IMR-90 (cell line): ENCODE measurements at regions not wholly inside any gene's neighbourhood (a gene's known extent, or its start where the extent isn't known, plus 50 kb on each side); places are given as distances from the start of the nearest gene placed in this dataset.

ENCODE experiments used
- ATAC-seq: fragments of 200-7000 bp; cut with Tn5 transposase; 2 replicates; pipeline ENCODE4 v1.9.1; 2020; ENCODE audit warnings: low read depth, mild to moderate bottlenecking, moderate library complexity
- BruUV-seq: library from RNA; stranded (reverse); fragments of 400-500 nt; replicated peaks from 2 replicates; lab custom pipeline; 2021; lab: Mats Ljungman, UMichigan
- CTCF ChIA-PET: fragments of 300-600 bp; formaldehyde crosslinking; extraction: SDS; loops from one replicate; lab custom pipeline; 2021; ENCODE audit warnings: antibody characterized with exemption; lab: Yijun Ruan, JAX
- POLR2A ChIA-PET: fragments of 300-600 bp; sonication (Branson Sonifier 250); formaldehyde crosslinking; loops from one replicate; lab custom pipeline; 2022; ENCODE audit warnings: antibody characterized with exemption; ENCODE audit not compliant: unreplicated experiment; lab: Charles Lee
- DNase-seq: peaks from one replicate; pipeline ENCODE4 v3.0.0; 2013
- H2AFZ ChIP-seq: replicated peaks from 2 replicates; pipeline ENCODE3; 2013; ENCODE audit warnings: low read length, mild to moderate bottlenecking; ENCODE audit not compliant: poor library complexity
- H2AK5ac ChIP-seq: 2 replicates; pipeline ENCODE4 v1.6.1; 2013; ENCODE audit warnings: low read depth, low read length, inconsistent platforms
- H2AK9ac ChIP-seq: replicated peaks from 2 replicates; pipeline ENCODE3; 2013; ENCODE audit warnings: mild to moderate bottlenecking, low read depth, low read length, moderate library complexity; ENCODE audit not compliant: poor library complexity
- H2BK120ac ChIP-seq: 2 replicates; pipeline ENCODE4 v1.6.1; 2013; ENCODE audit warnings: low read depth, low read length, inconsistent platforms
- H2BK15ac ChIP-seq: 3 replicates; pipeline ENCODE4 v1.6.1; 2013; ENCODE audit warnings: low read depth, low read length, inconsistent platforms
- H2BK20ac ChIP-seq: 2 replicates; pipeline ENCODE4 v1.6.1; 2013; ENCODE audit warnings: low read depth, mild to moderate bottlenecking, inconsistent platforms, low read length, moderate library complexity
- H2BK5ac ChIP-seq: 2 replicates; pipeline ENCODE4 v1.6.1; 2013; ENCODE audit warnings: mild to moderate bottlenecking, low read depth, low read length, inconsistent platforms; ENCODE audit not compliant: poor library complexity, severe bottlenecking
- H3K14ac ChIP-seq: replicated peaks from 2 replicates; pipeline ENCODE4 v1.6.1; 2013; ENCODE audit warnings: low read depth, low read length, inconsistent platforms
- H3K18ac ChIP-seq: 2 replicates; pipeline ENCODE4 v1.6.1; 2013; ENCODE audit warnings: low read depth, low read length, control low read depth
- H3K23ac ChIP-seq: 2 replicates; pipeline ENCODE4 v1.6.1; 2013; ENCODE audit warnings: low read depth, low read length, inconsistent platforms
- H3K27ac ChIP-seq: 2 replicates; pipeline ENCODE4 v1.5.1; 2013; ENCODE audit warnings: mild to moderate bottlenecking, control low read depth, low read length; ENCODE audit not compliant: insufficient read depth
- H3K27me3 ChIP-seq: 2 replicates; pipeline ENCODE4 v1.6.1; 2013; ENCODE audit warnings: low read length; ENCODE audit not compliant: control insufficient read depth, insufficient read depth
- H3K36me3 ChIP-seq: 2 replicates; pipeline ENCODE4 v1.6.1; 2013; ENCODE audit warnings: low read length, mixed read lengths; ENCODE audit not compliant: control insufficient read depth, insufficient read depth
- H3K4ac ChIP-seq: 2 replicates; pipeline ENCODE4 v1.6.1; 2013; ENCODE audit warnings: low read depth, low read length, inconsistent platforms
- H3K4me1 ChIP-seq: 2 replicates; pipeline ENCODE4 v1.6.1; 2013; ENCODE audit warnings: low read length, mixed read lengths; ENCODE audit not compliant: control insufficient read depth, insufficient read depth
- H3K4me2 ChIP-seq: 2 replicates; pipeline ENCODE4 v1.6.1; 2013; ENCODE audit warnings: low read depth, mild to moderate bottlenecking, control low read depth, low read length, moderate library complexity
- H3K4me3 ChIP-seq: 2 replicates; pipeline ENCODE4 v1.5.1; 2013; ENCODE audit warnings: low read depth, mild to moderate bottlenecking, control low read depth, low read length, moderate library complexity; ENCODE audit not compliant: insufficient read depth
- H3K56ac ChIP-seq: 2 replicates; pipeline ENCODE4 v1.6.1; 2013; ENCODE audit warnings: low read length, inconsistent platforms; ENCODE audit not compliant: insufficient read depth; ENCODE audit errors: extremely low read depth
- H3K79me1 ChIP-seq, 2 experiments: 2 replicates each; pipeline ENCODE4 v1.6.1; 2013; ENCODE audit warnings: low read length in 2 of 2, inconsistent platforms in 1 of 2, low read depth in 1 of 2
- H3K9ac ChIP-seq: 2 replicates; pipeline ENCODE4 v1.6.1; 2013; ENCODE audit warnings: low read depth, low read length, control low read depth
- H3K9me1 ChIP-seq: 2 replicates; pipeline ENCODE4 v1.6.1; 2013; ENCODE audit warnings: low read length, inconsistent platforms; ENCODE audit not compliant: insufficient read depth
- H3K9me3 ChIP-seq: 2 replicates; pipeline ENCODE4 v1.6.1; 2013; ENCODE audit warnings: low read length; ENCODE audit not compliant: control insufficient read depth, insufficient read depth
- H4K20me1 ChIP-seq: 2 replicates; pipeline ENCODE4 v1.6.1; 2013; ENCODE audit warnings: low read length, inconsistent platforms; ENCODE audit not compliant: insufficient read depth
- H4K5ac ChIP-seq: 2 replicates; pipeline ENCODE4 v1.6.1; 2013; ENCODE audit warnings: mild to moderate bottlenecking, low read depth, low read length, control low read depth
- H4K8ac ChIP-seq, 2 experiments: 2 replicates each; pipeline ENCODE4 v1.6.1; 2013; ENCODE audit warnings: low read depth in 2 of 2, low read length in 2 of 2, control low read depth in 1 of 2, inconsistent platforms in 1 of 2
- H4K91ac ChIP-seq: 2 replicates; pipeline ENCODE4 v1.6.1; 2013; ENCODE audit warnings: low read depth, low read length, inconsistent platforms; ENCODE audit not compliant: insufficient read depth
- RFX5 ChIP-seq: IDR thresholded peaks from 2 replicates; pipeline ENCODE4 v1.8.0; 2012; ENCODE audit warnings: low read depth, mild to moderate bottlenecking, low read length, moderate library complexity
- USF2 ChIP-seq: fragments of 150-350 bp; IDR thresholded peaks from 2 replicates; pipeline ENCODE4 v1.6.1; 2017; ENCODE audit warnings: mild to moderate bottlenecking, antibody characterized with exemption, low read length, low read depth
- WGBS, 2 experiments: methylation state at CpG; one replicate each; pipeline versions ENCODE4 v1.1.5 to v1.1.7; 2013; ENCODE audit warnings: missing lambda C conversion rate in 2 of 2; ENCODE audit not compliant: insufficient read length in 1 of 2; ENCODE audit errors: extremely low coverage in 2 of 2; 5-methylcytosine and 5-hydroxymethylcytosine counted together
- dilution Hi-C: fragments of 300-500 bp; cut with HindIII; formaldehyde crosslinking; loops from one replicate; pipeline ENCODE4 v1.14.3; 2018; ENCODE audit warnings: low sequenced_read_pairs; ENCODE audit not compliant: unreplicated experiment
- in situ Hi-C: fragments of 300-500 bp; cut with MboI; formaldehyde crosslinking; loops from 3 replicates; pipeline ENCODE4 v1.14.3; 2019; ENCODE audit warnings: low sequenced_read_pairs, inconsistent platforms, mixed read lengths
- intact Hi-C: fragments of 100-400 bp; cut with micrococcal nuclease; formaldehyde crosslinking; loops from 2 replicates; pipeline ENCODE4 v1.10.0; 2022

- H2BK5ac ChIP-seq = no peak overlapping the region
- no peak overlapping the region; the same call in 1 of the 2 replicates for H3K4ac ChIP-seq
- no peak overlapping the region for H3K23ac ChIP-seq
- in situ Hi-C loops (no loop called here), intact Hi-C loops (no loop called here), dilution Hi-C loops (no loop called here)
- no peak overlapping the region for H3K56ac ChIP-seq
- no peak overlapping the region for H4K5ac ChIP-seq
- no peak overlapping the region for H3K27ac ChIP-seq
- POLR2A ChIA-PET = no interaction called here
- peak overlapping the region; percentile 61; the same call in 1 of the 2 replicates for H2BK20ac ChIP-seq
- H3K9me1 ChIP-seq = peaks cover 5% of the 10 kb centered on the region; the same call in 1 of the 2 replicates
- no peak overlapping the region for H3K4me2 ChIP-seq
- no peaks in the 10 kb centered on the region for H3K36me3 ChIP-seq
- H2BK120ac ChIP-seq = peak overlapping the region; percentile 33; the same call in 1 of the 2 replicates
- no peak overlapping the region for H2AK5ac ChIP-seq
- peaks cover 7% of the 10 kb centered on the region for H3K9me3 ChIP-seq
- peak overlapping the region; percentile 41; the same call in 1 of the 2 replicates for H3K18ac ChIP-seq
- H3K79me1 ChIP-seq = no peaks in the 10 kb centered on the region
- WGBS, 2 experiments = no CpG with 5 or more reads among the region's 2 CpGs
- H3K27me3 ChIP-seq = no peaks in the 10 kb centered on the region
- no peak overlapping the region for H2AFZ ChIP-seq
- TF ChIP-seq RFX5 = no peak
- peak; percentile 71 for TF ChIP-seq USF2
- no peak overlapping the region for H4K91ac ChIP-seq
- BruUV-seq = no TSS peak
- 0 out of 4 replicates have a peak overlapping the region, but pooled peaks have one; percentile 1 to 57 for H4K8ac ChIP-seq
- DNase-seq = peak; percentile 77
- no peak overlapping the region for H3K9ac ChIP-seq
- CTCF ChIA-PET = interaction anchor here (0.6 kb wide), 1 partner anchor 157 kb away, joined by 3 read pairs; no protein-coding TSS in a partner anchor
- no peaks in the 10 kb centered on the region for H4K20me1 ChIP-seq
- ATAC-seq = no peak; the same call in 1 of the 2 replicates
- H3K14ac ChIP-seq = no peak overlapping the region
- H3K4me1 ChIP-seq = peaks cover 2% of the 10 kb centered on the region
- H3K4me3 ChIP-seq = no peak overlapping the region
- H2BK15ac ChIP-seq = peak overlapping the region; percentile 3; the same call in 2 of the 3 replicates
- no peak overlapping the region for H2AK9ac ChIP-seq
Measured at GRCh38 chr2:217204358-217204757, 344.5 kb upstream of the TNP1 start.
